GM21390 (cell line): ENCODE measurements at regions not wholly inside any gene's neighbourhood (a gene's known extent, or its start where the extent isn't known, plus 50 kb on each side); places are given as distances from the start of the nearest gene placed in this dataset.
"Not testable (repeated sequence)": the region's sequence is repeated elsewhere in the genome, so short reads cannot be mapped to it uniquely, and the experiment has no call there.

Experiments used
- ATAC-seq: cut with Tn5 transposase; IDR thresholded peaks from one replicate; pipeline ENCODE4 v1.9.1; 2021; ENCODE audit not compliant: unreplicated experiment

- no peak for ATAC-seq
These were observed 64.0 kb downstream of the TBR1 start for GRCh38 chr2:161480123-161480522.

GRCh38 chr2:161481619-161482018, 65.5 kb downstream of the TBR1 start:
- no peak for ATAC-seq

DNA sequence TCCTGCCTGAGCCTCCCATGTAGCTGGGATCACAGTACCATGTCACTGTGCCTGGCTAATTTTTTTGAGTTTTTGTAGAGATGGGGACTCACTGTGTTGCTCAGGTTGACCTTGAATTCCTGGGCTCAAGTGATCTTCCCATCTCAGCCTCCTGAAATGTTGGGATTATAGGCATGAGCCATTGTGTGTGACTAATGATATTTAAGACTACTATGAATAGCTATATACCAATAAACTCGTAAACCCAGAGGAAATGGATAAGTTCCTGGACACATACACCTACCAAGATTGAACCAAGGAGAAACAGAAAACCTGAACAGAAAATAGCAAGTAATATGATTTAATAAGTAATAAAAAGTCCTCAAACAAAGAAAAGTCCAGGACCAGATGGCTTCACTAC, 68.0 kb downstream of the TBR1 start:
- ATAC-seq, result no peak

GRCh38 chr2:161486111-161486510, 70.0 kb downstream of the TBR1 start:
- ATAC-seq, result no peak

GRCh38 chr2:161488131-161488699, 72.1 kb downstream of the TBR1 start:
- ATAC-seq, result no peak

GRCh38 chr2:161488879-161489278, 72.8 kb downstream of the TBR1 start:
- ATAC-seq, result no peak

DNA sequence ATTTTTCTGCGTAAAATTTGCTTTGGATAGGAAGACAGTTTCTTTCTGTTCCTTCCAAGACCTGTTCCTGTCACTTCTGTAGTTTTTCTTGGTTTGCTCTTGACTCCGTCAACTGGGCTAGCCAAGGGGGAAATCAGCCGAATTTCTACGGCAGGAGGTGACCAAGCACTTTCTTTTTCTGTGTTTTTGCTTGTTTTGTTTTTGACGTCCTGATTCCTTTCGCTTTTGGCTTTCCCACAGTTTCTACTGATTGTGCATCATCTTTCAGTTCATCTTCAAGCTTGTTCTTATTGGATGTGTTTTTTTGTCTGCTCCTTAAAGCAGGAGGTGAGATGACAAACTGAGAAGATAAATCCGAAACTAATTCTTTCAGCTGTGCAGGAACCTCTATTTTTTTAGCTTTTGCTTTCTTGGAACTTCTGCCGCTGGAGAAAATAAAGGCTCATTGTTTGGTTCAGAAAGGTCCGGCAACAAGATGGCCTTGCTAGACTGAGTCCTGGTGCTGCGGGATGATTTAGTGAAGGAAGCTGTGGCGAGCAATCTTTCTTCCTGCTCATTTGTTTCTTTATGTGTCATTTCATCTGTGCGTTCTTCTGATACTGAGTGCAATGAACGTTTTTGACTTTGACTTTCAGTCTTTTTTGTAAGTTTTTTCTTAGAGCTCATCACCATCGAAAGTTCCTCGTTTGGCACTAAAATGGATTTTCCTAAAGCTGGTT, 85.0 kb downstream of the TBR1 start:
- ATAC-seq, result peak; percentile 67

DNA sequence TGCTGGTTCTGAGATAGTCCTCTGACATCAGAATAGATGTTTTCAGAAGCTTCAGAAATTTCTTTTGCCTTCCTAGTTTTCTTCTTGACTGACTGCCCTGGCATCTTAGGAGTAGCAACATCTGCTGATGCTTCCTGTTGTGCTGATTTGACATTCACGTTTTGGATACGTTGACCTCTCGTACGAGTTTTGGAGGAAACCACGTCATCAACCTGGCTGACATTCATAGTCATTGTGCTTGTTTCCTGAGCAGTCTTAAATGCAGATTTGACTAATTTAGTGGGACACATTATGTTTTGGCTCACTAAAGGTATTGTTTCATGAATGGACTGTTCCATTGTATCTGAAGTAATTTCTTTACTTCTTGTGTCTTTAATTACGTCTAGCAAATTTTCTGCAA, 86.2 kb downstream of the TBR1 start:
- not testable (repeated sequence) for ATAC-seq

- not testable (repeated sequence) for ATAC-seq
These were observed 88.7 kb downstream of the TBR1 start for GRCh38 chr2:161504628-161505289.

DNA sequence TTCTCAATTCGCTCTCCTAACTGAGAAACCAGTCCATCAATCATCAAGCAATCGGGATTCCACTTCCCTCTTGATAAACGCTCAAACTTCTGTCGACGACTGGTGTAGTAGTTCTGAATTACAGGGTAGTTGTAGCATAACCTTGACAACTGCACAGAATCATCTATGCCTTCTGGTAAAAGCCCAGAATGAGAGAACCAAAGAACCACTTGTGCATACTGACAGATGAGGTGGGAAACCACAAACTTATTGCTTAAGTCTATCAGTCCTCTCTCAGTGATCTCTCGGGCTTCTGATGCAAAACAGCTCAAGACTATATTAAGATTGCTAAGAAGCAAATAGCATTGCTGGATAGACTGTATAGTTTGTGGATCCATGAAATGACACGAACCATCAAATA, 89.4 kb downstream of the TBR1 start:
- ATAC-seq, result not testable (repeated sequence)

- ATAC-seq, result not testable (repeated sequence)
These were observed 97.4 kb downstream of the TBR1 start for GRCh38 chr2:161513295-161514032.

- ATAC-seq, result no peak
These were observed 101.4 kb upstream of the SLC4A10 start for GRCh38 chr2:161522796-161523195.

DNA sequence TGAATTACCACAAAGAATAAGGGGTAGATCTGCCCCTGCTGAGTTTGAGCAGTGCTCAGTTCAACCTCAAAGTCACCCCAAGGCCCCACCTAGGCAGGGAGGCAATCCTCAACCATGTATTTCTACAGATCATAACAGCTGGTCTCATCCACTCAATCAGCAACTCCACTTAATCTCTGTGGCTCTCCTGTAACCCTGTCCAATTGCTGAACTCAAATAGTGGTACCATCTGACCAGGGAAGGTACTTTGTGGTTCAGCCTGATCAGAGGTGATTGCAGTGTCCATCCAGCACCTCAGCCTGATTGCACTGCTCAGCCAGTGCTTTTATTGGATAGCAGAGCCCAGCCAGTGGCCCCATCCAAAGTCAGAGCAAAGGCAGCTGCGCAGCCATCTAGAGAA, 91.0 kb upstream of the SLC4A10 start:
- no peak for ATAC-seq

DNA sequence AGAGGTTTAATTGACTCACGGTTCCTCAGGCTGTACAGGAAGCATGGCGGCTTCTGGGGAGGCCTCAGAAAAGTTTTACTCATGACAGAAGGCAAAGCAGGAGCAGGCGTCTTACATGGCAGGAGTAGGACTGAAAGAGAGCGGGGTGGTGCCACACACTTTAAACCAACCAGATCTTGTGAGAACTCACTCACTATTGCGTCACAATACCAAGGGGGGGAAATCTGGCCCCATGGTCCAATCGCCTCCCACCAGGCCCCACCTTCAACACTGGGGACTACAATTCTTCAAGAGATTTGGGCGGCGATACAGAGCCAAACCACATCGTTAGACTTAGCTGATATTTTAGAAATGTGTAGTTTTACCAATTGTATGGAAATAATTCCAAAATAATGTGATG, 77.6 kb upstream of the SLC4A10 start:
- no peak for ATAC-seq

DNA sequence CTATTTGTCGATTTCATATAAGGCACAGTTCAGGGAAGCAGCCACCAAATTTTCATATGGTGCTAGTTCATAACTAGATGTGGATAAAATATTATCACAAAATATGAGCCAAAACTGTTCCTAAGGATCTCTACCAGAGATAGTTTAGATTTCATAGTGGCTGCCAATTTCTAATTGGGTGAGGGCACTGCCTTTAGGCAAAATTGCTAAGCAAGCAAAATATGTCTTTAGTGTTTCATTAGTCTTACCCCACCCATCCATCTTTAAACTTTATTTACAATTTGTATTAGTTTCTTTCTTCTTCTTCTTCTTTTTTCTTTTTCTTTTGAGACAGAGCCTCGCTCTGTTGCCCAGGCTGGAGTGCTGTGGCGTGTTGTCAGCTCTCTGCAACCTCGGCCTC, 77.1 kb upstream of the SLC4A10 start:
- ATAC-seq, result no peak

- no peak for ATAC-seq
These were observed 72.2 kb upstream of the SLC4A10 start for GRCh38 chr2:161552015-161552414.

DNA sequence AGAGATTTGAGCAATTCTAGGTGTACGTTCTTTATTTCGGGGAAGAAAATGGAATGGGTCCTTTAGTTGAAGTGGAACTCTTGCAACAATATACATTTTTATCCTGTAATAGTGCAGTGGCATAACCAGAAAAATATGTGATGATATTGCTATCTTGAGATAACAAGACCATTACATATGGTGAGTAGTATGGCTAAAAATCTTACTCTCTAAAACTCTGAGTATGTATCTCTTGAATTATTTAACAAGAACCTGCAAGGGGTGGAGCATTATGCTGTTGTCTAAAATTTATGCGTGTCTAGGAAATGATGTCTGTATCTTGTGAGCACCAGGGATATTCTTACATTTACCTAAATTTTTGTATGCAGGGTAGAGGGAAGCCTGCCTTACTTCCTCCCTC, 68.4 kb upstream of the SLC4A10 start:
- no peak for ATAC-seq

- ATAC-seq, result no peak
These were observed 67.8 kb upstream of the SLC4A10 start for GRCh38 chr2:161556440-161556839.

DNA sequence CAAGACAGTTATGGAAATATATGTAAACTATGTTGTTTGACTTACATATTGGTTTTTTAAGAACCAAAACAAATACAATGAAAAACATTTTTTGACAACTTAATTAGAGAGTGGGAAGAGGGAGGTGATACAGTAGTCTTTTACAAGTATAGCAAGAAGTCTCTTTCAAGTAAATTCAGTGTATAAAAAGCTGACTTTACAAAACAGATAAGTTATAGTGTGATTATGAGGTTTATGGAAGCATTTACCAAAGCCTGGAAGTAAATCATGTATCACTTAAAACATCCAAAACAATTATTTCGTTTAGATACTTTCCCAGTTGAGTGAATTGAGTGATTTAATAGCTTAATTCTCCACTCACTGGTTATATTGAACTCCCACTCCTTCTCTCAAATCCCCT, 66.7 kb upstream of the SLC4A10 start:
- no peak for ATAC-seq

- ATAC-seq, result no peak
These were observed 59.3 kb upstream of the SLC4A10 start for GRCh38 chr2:161564906-161565305.

DNA sequence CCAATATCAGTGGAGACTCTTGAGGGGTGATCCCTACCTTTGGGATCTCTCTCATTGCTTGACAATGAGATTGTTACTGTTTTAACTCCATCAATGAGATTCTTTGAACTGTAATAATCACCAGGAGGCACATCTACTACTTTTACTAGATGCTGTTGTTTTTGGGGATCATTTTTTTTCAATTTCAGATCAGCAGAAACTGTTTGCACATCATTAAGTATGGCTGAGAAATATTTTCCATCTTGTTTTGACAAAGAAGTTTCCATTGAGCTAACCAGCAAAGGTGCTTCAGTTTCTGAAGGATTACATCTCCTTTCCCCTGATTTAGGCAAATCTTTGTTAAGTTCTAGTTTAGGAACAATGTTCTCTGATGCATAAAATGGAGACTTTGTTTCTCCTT, 54.8 kb upstream of the SLC4A10 start:
- ATAC-seq, result no peak
